ENCODE measurements at regions not wholly inside any gene's neighbourhood (a gene's known extent, or its start where the extent isn't known, plus 50 kb on each side); places are given as distances from the start of the nearest gene placed in this dataset.
"Not testable (repeated sequence)": the region's sequence is repeated elsewhere in the genome, so short reads cannot be mapped to it uniquely, and the experiment has no call there.

DNA sequence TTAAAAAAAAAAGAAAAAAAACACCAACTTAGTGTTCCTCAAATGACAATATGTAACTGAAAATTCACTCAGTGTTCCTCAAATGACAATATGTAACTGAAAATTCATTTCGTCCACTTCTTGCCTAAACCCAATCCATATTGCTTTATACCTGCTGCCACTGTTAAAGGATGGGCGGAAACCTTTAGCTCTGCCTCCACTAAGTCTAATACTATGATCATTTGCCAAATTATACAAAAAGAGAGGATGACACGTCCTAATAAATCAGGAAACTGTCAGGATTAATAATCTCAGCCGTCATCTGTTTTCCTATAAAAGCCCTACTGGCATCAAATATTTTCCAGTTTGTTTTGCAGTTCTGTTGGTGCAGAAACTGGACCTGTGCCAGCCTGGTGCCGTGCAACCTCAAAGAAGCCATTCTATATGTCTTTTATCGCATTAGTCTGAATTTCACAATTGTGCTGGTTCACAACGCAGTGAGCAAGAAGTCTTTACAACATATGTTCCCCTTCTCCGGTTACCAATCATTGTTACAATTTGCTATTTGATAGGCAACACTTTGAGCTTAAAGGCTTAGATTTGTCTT is 160.4 kb upstream of the KCNH8 start:
- Histone ChIP-seq H3K36me3 (no peaks in the 10 kb centered on the region), H3K9me3 (ENCODE audit: severe bottlenecking) (no peaks in the 10 kb centered on the region), H3K27me3 (ENCODE audit: insufficient read depth, low read depth, severe bottlenecking) (no peaks in the 10 kb centered on the region), H3K4me3 (ENCODE audit: low read depth, low read length) (no peak overlapping the region), H3K27ac (no peak overlapping the region)
- TF ChIP-seq, protein P1, sequence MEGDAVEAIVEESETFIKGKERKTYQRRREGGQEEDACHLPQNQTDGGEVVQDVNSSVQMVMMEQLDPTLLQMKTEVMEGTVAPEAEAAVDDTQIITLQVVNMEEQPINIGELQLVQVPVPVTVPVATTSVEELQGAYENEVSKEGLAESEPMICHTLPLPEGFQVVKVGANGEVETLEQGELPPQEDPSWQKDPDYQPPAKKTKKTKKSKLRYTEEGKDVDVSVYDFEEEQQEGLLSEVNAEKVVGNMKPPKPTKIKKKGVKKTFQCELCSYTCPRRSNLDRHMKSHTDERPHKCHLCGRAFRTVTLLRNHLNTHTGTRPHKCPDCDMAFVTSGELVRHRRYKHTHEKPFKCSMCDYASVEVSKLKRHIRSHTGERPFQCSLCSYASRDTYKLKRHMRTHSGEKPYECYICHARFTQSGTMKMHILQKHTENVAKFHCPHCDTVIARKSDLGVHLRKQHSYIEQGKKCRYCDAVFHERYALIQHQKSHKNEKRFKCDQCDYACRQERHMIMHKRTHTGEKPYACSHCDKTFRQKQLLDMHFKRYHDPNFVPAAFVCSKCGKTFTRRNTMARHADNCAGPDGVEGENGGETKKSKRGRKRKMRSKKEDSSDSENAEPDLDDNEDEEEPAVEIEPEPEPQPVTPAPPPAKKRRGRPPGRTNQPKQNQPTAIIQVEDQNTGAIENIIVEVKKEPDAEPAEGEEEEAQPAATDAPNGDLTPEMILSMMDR (IDR thresholded peaks at IDR 0.05; ENCODE audit: low read depth, low read length) = no peak
- no peak for DNase-seq

DNA sequence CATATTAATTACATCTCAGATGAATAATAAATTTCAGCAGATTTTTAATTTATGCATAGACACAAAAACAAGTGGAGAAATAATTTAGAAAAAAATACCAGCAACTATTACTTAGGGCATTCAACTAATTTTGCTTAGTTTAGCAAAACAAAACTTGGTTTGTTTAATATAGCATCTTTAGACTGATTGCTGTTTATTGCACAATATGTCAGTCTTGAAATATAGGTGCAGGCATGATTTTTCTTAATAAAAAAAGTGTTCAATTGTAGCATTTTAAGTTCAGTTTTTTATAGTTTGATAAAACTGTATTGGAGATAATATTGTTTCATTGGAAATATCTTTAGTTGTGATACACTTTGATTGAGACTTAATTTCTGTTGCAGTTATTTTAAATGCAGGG is 161.2 kb upstream of the KCNH8 start:
- H3K27me3 ChIP-seq (ENCODE audit: insufficient read depth, low read depth, severe bottlenecking) = no peaks in the 10 kb centered on the region
- TF ChIP-seq, protein P1 (IDR thresholded peaks at IDR 0.05; ENCODE audit: low read depth, low read length) = no peak
- no peak overlapping the region for H3K27ac ChIP-seq
- H3K9me3 ChIP-seq (ENCODE audit: severe bottlenecking) = no peaks in the 10 kb centered on the region
- no peaks in the 10 kb centered on the region for H3K36me3 ChIP-seq
- H3K4me3 ChIP-seq (ENCODE audit: low read depth, low read length) = no peak overlapping the region
- no peak for DNase-seq

DNA sequence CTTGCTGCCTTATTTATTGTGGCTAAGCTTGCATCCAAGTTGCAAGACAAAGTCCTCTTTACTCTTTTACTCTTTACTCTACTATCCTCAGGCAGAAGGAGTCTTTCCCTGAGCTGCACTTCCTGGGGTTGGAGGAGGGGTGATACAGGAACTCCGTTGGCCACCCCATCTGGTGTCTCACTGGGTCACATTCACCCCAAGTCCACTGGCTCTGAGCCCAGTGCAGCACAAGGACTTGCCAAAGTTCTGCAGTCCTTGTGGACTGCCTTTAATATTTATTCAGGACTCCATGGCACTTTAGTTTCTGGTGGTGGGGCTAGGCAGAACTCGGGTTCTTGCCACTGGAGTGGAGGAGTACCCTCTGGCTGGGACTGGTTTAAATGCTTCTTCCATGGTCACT is 165.4 kb upstream of the KCNH8 start:
- no peak overlapping the region for H3K4me3 ChIP-seq (ENCODE audit: low read depth, low read length)
- no peaks in the 10 kb centered on the region for H3K9me3 ChIP-seq (ENCODE audit: severe bottlenecking)
- H3K27me3 ChIP-seq (ENCODE audit: insufficient read depth, low read depth, severe bottlenecking) = no peaks in the 10 kb centered on the region
- no peak for DNase-seq
- TF ChIP-seq, protein P1 (IDR thresholded peaks at IDR 0.05; ENCODE audit: low read depth, low read length) = no peak
- H3K36me3 ChIP-seq = no peaks in the 10 kb centered on the region
- H3K27ac ChIP-seq = no peak overlapping the region

DNA sequence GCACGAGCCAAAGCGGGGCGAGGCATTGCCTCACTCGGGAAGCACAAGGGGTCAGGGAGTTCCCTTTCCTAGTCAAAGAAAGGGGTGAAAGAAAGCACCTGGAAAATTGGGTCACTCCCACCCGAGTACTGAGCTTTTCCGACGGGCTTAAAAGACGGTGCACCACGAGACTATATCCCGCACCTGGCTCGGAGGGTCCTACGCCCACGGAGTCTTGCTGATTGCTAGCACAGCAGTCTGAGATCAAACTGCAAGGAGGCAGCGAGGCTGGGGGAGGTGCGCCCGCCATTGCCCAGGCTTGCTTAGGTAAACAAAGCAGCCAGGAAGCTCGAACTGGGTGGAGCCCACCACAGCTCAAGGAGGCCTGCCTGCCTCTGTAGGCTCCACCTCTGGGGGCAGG is 172.2 kb upstream of the KCNH8 start:
- H3K27me3 ChIP-seq (ENCODE audit: insufficient read depth, low read depth, severe bottlenecking); DNase-seq; H3K4me3 ChIP-seq (ENCODE audit: low read depth, low read length); H3K36me3 ChIP-seq; H3K27ac ChIP-seq; H3K9me3 ChIP-seq (ENCODE audit: severe bottlenecking): not testable (repeated sequence)

DNA sequence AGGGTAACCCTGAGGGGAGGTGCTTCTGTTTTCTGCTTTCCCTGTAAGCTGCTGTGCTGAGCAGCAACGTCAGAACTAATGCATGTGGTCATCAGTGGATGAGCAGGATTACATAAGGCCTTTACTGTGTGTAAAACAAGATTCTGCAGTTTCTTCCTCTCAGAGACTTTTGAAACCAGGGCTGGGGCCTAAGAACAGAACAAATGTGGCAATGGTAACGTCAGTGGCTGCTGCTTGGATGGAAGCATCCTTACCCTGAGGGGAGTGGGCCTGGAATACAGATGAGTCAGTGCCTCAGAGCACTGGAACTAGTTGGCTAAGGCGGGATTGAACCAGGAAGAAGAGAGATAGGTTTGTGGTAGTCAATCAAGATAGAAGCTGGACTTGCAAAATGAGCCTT is 180.2 kb upstream of the KCNH8 start:
- Histone ChIP-seq H3K4me3 (ENCODE audit: low read depth, low read length) (no peak overlapping the region), H3K27ac (no peak overlapping the region), H3K9me3 (ENCODE audit: severe bottlenecking) (no peaks in the 10 kb centered on the region), H3K27me3 (ENCODE audit: insufficient read depth, low read depth, severe bottlenecking) (no peaks in the 10 kb centered on the region), H3K36me3 (no peaks in the 10 kb centered on the region)
- no peak for DNase-seq
- TF ChIP-seq, protein P1 (IDR thresholded peaks at IDR 0.05; ENCODE audit: low read depth, low read length) = no peak

DNA sequence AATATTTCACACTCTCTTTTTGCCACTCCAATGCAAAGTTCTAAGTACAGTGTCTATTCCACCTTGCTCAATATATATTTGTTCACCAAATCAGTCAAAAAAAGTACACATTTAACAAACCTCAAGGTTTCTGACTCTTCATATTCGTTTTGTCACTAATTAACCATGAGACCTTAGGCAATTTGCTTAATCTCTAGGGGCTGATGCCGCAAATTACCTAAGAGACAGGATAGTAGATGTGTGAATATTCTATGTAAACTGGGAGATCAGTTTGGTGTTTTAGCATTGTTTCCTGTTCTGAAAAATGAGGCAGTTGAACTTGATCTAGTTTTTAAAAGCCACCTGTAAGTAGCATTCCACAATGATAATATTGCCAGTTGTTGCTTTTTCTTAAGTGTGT is 182.5 kb upstream of the KCNH8 start:
- no peak overlapping the region for H3K4me3 ChIP-seq (ENCODE audit: low read depth, low read length)
- no peaks in the 10 kb centered on the region for H3K36me3 ChIP-seq
- no peak for DNase-seq
- no peaks in the 10 kb centered on the region for H3K9me3 ChIP-seq (ENCODE audit: severe bottlenecking)
- TF ChIP-seq, protein P1 (IDR thresholded peaks at IDR 0.05; ENCODE audit: low read depth, low read length) = no peak
- H3K27ac ChIP-seq = no peak overlapping the region
- no peaks in the 10 kb centered on the region for H3K27me3 ChIP-seq (ENCODE audit: insufficient read depth, low read depth, severe bottlenecking)

All from WERI-Rb-1 (cell line).